Loucy (cell line): ENCODE measurements at regions not wholly inside any gene's neighbourhood (a gene's known extent, or its start where the extent isn't known, plus 50 kb on each side); places are given as distances from the start of the nearest gene placed in this dataset.

Experiments
- EZH2phosphoT487 ChIP-seq: fragments of 200-600 bp; IDR thresholded peaks from 2 replicates; pipeline ENCODE4 v1.6.1; 2018; ENCODE audit warnings: antibody characterized with exemption, mild to moderate bottlenecking, moderate library complexity, borderline replicate concordance
- TF ChIP-seq, protein P1 (sequence below): fragments of 200-600 bp; sonication (generic); conservative IDR thresholded peaks from 2 replicates; pipeline ENCODE4 v1.5.1; 2014; ENCODE audit warnings: mild to moderate bottlenecking, antibody characterized with exemption, low read length

DNA sequence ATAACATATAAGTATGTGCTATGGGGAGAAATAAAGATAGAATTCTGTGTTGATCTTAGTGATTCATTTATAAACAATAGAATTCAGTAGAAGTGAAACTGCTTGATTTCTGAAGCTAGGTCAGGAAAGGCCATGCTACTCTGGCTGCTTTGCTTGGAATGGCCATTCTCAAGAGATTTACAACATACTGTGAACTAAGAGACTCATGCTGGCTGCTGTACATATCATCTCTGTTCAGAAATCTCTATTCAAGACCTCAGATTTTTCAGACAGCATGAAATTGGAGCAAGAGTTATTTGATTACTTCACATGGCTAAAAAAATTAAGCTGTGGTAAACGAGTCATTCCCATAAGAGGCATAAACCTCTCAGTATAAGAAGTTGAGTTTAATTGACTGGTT is 662.6 kb downstream of the BCKDHB start:
- TF ChIP-seq, protein P1, sequence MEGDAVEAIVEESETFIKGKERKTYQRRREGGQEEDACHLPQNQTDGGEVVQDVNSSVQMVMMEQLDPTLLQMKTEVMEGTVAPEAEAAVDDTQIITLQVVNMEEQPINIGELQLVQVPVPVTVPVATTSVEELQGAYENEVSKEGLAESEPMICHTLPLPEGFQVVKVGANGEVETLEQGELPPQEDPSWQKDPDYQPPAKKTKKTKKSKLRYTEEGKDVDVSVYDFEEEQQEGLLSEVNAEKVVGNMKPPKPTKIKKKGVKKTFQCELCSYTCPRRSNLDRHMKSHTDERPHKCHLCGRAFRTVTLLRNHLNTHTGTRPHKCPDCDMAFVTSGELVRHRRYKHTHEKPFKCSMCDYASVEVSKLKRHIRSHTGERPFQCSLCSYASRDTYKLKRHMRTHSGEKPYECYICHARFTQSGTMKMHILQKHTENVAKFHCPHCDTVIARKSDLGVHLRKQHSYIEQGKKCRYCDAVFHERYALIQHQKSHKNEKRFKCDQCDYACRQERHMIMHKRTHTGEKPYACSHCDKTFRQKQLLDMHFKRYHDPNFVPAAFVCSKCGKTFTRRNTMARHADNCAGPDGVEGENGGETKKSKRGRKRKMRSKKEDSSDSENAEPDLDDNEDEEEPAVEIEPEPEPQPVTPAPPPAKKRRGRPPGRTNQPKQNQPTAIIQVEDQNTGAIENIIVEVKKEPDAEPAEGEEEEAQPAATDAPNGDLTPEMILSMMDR: no peak
- no peak for TF ChIP-seq EZH2phosphoT487
